RKO (cell line): ENCODE measurements at regions not wholly inside any gene's neighbourhood (a gene's known extent, or its start where the extent isn't known, plus 50 kb on each side); places are given as distances from the start of the nearest gene placed in this dataset.
"Not testable (repeated sequence)": the region's sequence is repeated elsewhere in the genome, so short reads cannot be mapped to it uniquely, and the experiment has no call there.

Experiments used
- DNase-seq: peaks from one replicate; pipeline ENCODE4 v3.0.0-alpha.2; 2016; ENCODE audit warnings: low spot score

DNA sequence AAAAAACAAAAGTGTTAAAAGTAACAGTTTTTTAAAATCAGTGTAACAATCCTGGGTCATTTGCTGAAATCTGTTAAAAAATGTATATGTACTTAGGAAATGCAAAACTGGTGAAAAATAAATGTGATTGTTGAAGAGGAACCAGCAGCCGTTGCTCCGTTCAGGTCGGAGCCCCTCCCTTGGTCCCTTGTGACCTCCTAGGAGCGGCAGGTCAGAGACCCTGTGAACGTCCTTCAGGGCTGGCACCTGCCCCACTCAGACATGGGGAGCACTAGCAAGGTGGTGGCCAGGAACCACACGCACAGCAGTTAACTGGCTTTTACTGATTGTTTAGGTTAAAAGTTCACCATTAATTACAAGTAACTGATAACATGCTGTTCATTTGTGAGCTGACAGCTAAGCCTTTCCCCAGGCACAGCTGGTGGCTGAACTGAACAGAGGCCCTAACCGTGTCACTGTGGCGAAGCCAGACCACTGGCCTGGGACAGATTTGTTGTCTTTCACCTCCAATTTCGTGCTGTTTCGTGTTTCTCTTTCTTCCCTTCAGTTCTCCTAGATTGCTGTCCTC is 159.2 kb upstream of the ALKAL2 start:
- DNase-seq: peak; percentile 6

DNA sequence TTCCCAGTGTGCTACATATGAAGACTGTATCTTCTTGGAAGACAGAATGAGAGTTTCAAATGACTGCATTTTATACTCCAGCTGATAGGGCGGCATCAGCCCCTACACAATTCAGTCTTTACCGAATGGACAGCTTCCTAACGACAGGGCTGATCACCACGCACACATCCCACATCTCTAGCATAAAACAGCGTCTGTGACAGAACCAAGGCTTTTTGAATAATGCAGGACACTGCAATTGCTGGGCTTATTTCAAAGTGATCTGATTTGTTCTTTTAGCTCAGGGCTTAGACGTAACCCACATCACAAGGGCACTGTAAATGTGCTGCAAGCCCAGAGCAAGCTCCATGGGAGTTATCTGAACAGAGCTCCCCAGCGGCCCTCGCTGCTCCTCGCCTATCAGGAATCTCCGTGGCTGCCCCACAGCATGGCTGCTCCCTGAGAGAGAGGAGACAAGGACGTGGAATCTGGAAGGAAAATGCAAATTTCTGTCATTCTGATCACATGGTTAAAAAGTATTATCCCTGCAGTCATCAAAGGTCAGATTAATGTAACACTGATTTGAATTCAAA is 158.5 kb upstream of the ALKAL2 start:
- no peak for DNase-seq

- no peak for DNase-seq
Observed at GRCh38 chr2:445896-446295, 158.0 kb upstream of the ALKAL2 start.

DNA sequence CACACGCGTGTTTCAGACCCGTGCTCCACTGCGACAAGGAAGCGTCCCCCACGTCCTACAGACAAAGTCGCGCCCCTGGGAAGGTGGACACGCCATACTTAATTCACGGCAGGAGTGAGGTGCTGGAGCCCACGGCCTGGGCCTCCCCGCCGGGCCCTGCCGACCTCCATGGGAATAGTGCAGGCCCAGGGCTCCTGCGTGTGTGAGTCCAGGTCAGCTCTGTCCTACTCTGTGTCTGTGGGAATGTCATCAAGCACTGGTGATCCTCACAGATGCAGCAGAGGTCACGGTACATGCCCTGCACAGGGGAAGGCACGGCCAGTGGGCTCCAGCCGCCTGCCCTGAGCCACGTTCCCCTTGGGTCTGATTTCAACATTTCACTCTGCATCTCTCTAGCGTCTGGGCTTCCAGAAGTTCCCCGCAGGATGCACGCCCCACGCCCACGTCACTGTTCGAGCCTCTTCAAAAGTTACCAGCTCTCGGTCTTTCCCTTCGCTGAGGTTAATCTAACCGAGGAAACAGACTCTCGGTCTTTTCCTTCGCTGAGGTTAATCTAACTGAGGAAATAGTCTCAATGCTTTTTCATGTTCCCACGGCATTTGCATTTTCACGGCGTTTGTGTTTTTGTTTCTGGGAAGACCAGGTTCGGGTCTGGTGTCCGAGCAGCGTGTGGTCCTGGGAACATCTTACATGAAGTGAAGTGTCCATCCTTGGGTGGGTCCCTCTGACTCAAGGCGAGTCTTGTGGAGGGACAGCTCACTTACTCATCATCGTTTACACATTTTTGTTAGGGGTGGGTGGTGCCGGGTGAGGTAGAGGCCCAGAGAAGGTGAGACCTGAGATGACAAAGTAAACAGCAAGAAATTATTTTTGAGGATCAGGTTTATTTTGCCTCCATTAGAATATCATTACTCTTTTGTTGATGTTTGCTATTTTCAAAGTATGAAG is 157.3 kb upstream of the ALKAL2 start:
- no peak for DNase-seq

DNA sequence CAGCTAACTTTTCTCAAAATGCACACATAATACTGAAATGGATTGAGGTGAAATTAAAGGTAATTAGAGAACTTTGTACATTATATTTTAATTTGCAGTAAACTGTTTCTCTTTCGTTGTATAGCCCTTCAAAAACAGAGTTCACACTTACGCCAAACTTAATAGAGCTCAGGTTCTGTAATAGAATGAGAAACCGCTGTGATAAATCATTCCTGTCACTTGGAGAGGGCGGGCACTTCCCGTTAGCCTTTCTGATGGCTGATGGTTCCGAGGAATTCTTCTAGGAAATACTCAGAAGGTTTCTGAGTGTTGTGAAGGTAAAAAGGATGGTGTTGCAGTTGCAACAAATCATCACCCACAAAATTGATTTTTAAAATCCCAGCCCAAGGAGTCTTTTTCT is 155.8 kb upstream of the ALKAL2 start:
- no peak for DNase-seq

DNA sequence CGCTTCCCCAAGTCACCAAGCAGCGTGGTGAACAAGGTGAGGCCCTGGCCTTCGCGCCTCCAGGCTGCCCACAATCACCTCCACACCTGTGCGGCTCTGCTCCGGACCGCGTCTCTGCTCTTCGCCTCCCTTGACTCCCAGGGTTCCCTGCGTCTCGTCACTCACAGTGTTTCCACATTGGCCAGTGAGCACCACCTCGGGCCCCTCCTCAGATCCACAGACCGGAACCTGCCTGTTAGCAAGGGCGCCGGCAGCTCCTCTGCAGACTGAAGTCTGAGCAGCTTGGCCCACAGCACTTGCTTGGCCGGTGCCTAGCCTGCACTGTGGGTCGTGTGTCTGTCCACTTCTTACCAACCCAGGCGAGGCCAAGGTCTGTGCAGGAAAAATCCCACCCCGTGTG is 155.3 kb upstream of the ALKAL2 start:
- DNase-seq: no peak

DNA sequence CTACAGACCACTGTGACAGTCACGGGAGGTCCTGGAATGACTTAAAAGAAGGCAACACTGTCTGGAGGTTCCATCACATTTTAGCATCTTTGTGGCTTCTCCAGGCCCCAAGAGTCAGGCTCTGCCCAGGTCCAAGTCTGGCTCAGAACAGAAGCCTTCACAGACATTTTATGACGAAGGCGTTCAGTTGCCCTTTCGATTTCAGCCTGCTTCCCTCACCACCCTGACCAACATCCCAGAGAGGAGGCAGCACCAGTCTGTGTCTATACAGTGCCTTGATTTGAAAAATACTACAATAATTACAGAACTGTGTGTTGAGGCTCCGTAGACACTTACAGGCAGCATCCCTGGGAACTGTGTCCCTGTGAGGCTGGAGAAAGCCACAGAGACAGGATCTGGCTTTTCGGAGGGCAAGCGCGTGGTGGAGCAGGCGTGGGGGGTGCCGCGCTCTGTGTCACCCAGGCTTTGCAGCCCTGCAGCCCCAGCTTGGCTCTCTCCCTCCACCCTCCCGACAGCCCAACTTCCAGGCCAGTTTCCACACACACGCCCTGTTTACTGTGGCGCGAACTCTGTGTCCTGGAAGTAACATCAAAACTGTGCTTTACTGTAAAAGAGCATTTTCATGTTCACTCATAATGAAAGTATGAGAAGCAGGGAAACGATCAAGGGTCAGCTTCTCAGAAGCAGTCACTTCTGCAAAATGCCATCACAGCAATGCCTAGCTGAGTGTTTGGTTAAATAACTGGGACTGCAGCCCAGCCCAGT is 153.5 kb upstream of the ALKAL2 start:
- DNase-seq: no peak

DNA sequence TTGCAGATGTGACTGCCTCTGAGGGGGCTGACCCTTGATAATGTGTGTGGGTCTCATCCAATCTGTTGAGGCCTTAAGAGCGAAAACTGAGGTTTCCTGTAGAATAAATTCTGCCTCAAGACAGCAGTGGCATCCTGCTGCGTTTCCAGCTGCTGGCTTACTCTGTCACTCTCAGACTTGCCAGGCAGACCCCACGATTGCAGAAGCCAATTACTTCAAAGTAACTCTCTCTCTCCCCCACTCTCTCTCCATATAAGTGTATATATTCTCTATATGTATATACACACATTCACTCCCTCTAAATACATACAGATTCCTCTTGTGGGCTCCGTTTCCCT is 152.5 kb upstream of the ALKAL2 start:
- DNase-seq: no peak

GRCh38 chr2:439556-440402 is 151.9 kb upstream of the ALKAL2 start:
- no peak for DNase-seq

DNA sequence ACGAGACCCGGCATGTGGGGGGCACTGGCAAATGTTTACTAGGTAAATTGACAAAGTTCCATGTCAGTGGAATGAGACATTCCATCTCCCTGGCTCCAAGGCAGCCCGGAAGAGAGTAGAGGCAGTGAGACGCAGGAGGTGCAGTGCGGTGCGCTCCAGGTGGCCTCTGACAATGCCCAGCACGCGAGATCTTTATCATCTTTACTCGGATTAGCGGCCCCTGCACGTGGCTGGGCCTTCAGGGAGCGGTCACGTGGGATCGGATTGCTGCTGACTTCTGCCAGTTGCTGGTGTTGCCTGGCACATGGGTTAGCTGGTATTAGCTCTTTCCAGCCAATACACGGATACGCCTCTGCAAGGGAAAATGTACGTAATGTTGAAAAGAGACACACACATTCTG is 151.2 kb upstream of the ALKAL2 start:
- no peak for DNase-seq

GRCh38 chr2:437756-438393 is 150.0 kb upstream of the ALKAL2 start:
- no peak for DNase-seq

- DNase-seq: no peak
Observed at GRCh38 chr2:437180-437579, 149.3 kb upstream of the ALKAL2 start.

GRCh38 chr2:436205-436604 is 148.3 kb upstream of the ALKAL2 start:
- DNase-seq: no peak

- no peak for DNase-seq
Observed at GRCh38 chr2:434625-435024, 146.7 kb upstream of the ALKAL2 start.

DNA sequence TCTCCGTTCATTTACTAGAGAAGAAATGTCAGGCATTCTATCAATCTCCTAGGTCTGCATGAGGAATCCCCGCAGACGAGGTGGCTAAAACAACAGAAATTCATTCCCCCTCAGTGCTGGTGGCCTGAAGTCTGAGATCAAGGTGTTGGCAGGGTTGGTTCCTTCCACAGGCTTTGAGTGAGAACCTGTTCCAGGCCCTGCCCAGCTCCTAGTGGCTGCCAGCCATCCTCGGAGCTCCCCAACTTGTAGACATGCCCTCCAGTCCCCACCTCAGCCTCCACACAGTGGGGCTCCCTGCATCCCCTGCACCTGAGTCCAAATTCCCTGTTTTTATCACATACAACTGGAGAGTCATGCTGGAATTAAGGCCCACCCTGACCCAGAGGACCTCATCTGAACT is 145.3 kb upstream of the ALKAL2 start:
- DNase-seq: no peak

GRCh38 chr2:430291-431040 is 142.6 kb upstream of the ALKAL2 start:
- no peak for DNase-seq

DNA sequence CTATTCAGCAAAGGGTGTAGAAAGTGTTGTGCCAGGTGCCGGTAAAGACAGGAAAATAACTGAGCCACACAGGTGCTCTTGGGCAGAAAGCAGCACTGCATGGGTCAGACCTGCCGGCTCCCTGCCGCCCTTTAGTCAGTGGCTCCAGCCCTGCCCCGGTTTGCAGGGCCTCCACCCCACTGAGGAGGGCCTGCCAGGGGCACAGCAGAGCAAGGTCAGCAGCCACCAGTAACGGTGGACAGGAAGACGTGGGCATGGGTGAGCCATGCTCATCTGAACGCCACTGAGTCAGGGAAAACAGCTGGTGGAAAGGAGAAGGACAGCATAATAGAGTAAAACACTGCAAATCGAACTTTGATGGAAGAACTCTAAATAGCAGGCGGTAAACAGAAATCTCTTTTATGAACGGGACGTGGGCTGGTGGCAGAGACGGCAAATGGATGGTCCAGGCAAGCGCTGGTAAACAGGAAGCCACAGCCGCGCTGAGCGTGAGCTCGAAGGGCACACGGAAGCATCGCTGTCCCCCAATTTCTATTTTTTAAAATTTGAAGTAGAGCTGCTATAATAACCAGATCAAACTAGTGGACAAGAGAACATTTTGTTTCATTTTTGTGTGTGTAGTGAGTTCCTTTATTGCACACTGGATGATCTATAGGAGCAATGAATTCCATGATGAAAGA is 141.8 kb upstream of the ALKAL2 start:
- DNase-seq: no peak

GRCh38 chr2:429142-429541 is 141.3 kb upstream of the ALKAL2 start:
- no peak for DNase-seq

DNA sequence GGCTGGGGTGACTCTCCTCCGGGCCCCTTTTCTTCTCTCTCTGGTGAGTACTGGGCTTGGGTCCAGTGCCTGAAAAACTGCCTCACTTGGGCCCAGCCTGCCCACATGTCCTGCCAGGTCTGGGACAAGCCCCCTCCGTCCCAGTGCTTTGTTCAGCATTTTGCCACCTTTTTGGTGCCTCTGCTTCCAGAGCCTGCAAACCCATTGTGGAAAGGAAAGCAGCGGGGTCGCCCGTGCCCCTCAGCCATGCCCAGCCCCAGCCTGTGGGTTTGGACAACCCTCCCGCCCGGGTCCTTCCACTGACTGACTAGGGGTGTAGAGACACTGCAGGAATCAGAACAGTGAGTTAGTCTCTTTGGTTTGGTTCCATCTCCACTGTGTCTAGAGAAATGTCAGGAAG is 140.7 kb upstream of the ALKAL2 start:
- DNase-seq: no peak

GRCh38 chr2:426696-427095 is 138.8 kb upstream of the ALKAL2 start:
- not testable (repeated sequence) for DNase-seq
